HG03280 (cell line): ENCODE measurements at regions not wholly inside any gene's neighbourhood (a gene's known extent, or its start where the extent isn't known, plus 50 kb on each side); places are given as distances from the start of the nearest gene placed in this dataset.
"Not testable (repeated sequence)": the region's sequence is repeated elsewhere in the genome, so short reads cannot be mapped to it uniquely, and the experiment has no call there.

Experiments used
- ATAC-seq: cut with Tn5 transposase; IDR thresholded peaks from one replicate; pipeline ENCODE4 v1.9.1; 2021; ENCODE audit warnings: mild to moderate bottlenecking, moderate library complexity; ENCODE audit not compliant: unreplicated experiment

DNA sequence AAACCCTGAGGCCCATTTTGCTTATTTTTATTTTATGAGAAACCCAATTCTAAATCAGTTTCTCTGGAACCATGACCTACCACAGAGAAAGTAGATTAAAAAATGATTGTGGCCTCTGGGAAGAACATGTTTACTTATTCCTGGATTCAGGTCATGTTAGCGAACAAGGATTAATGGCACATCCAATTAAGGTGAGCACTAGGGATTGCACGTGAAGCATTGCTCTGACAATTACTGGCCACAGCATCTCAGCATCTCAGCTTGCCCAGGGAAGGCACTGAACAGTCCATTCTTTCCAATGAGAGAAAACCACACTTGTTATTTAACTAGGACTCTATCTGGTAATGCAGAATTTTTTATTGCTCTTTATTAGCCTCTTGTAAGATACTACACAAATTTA is 119.8 kb downstream of the ZNF330 start:
- ATAC-seq: no peak

DNA sequence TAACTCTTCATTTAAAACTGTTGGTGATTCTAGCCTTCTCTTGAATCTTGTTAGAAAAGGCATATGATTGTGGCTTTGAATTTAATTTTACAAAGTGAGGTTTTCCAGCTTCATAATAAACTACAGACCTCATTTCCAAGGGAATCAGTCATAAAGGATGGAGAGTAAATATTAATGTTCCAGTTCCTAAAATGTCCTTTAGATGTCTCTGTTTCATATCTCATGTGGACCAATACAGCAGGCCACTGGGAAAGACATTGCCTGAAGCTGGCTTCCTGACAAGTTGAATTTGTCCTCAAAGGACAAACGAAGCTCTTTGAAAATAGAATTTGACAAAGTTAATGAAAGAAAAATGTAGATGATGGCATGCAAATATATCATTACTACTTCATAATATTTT is 125.4 kb downstream of the ZNF330 start:
- ATAC-seq: no peak

DNA sequence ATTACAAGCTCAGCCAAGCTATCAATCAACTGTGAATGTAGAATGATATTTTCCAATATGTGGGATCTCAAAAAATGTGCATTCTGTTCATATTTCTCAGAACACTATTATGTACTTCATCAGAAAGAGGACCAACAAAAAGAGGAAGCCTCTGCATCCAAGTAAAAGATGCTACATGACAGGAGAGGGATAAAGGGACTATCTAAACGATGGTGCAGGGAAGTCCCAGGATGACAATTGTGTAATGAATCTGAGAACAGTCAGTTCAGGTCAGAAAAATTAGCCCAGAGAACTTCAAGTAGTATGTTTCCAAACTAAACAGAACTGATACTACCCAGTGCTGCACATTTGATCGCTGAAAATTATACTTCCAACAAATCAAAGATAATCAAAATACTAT is 127.0 kb downstream of the ZNF330 start:
- no peak for ATAC-seq

DNA sequence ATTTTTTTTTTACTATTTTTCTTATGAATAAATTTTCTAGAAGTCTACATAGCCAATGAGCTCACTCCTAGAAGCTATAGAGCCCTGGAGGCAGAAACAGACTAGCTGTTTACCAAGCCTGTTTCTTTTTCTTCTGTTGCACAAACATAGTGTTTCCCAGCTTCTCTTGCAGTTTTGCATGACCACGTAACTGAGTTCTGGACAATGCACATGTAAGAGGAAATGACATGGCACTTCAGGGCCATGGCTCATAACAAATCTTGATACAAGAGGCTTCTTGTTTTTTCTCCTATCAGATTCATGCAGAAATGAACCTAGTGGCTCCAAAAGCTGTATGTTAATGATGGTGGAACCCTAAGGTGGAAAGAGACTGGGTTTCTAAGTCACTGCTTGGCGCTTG is 127.4 kb downstream of the ZNF330 start:
- ATAC-seq: peak; percentile 48

DNA sequence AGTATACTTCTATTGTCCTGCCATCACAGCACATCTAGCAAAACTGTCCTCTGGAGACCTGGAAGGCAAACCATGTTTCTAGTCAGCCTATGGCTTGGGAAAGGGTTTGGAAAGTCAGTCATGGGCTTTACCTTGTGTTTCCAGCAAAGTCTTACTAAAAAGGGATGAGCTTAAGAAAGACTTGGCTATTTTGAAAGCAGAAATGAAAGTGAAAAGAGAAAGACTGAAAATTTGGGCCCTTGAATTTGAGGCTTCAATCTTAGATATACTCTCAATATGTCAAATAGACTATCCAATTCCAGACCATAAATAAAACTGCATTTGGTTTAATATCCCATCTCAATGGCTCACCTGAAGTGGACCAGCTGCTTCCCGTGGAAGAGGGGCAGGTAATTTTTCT is 127.9 kb downstream of the ZNF330 start:
- peak; percentile 32 for ATAC-seq

DNA sequence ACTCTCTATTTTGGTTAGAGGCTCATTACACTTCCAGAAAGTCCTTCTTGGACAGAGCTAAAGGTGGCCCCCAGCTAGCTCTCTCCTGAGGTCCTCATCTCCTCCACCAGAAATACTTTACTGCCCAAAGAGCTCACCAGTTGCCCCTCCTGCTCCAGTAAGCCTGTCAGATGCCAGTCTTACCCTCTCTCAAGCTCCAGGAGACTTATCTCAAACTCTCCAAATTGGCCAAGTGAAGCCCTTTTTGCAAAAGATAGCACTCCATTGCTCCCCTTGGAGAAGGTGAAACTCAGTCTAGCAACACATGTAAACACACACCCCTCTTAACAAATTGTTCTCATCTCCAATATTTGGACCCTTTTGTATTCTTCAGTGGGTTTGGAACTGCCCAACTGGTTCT is 128.5 kb downstream of the ZNF330 start:
- ATAC-seq: no peak

DNA sequence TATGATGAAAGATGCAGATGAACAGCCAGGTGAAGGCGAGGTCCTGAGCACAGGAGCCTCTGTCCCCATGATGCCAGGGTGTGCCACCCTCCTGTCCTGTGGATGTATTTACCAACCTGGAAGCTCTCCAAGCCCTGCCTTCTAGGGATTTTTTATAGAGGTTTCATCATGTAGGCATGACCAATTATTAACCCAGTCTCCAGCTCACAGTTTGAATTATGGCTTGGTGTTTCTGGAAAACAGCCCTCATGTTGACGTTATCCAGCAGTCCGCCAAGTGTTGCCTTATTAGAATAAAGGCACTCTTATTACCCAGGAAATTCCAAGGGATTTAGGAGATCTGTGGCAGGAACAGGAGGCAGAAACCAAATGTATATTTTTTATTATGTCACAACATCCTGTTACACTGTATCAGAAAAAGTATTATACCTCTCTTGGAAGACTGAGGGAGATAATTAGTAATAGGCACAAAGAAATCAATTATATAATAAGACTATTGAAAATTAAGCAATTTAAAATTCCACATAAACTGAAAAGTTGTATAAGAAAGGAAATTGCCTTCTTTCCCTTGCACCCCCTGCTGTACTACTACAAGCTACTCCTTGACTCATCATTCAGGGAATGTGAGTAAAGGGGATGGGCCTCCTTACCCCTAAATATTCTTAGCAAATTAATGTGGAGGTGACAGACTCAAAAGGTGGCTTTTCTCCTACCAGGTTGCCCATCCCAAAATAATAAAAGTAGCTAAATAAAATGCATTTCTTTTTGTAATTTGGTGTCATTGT is 129.6 kb downstream of the ZNF330 start:
- no peak for ATAC-seq

DNA sequence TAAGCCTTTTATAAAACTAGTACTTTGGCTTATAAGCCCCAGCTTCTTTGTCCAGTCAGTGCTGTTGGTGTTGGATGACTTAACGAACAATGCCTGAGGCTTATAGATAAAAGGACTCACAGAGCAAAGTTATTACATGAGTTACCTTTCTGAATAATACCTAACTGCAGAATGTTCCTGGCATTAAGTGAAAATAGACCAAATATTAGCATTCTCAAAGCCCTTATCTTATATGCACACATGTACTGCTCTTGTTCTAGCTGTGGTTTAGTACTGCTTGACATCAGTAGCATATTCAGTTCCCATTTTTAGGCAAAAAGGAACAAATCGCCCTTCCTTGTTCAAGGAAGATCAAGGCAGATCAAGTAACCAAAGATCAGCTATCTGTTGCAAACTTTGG is 131.6 kb downstream of the ZNF330 start:
- ATAC-seq: no peak

DNA sequence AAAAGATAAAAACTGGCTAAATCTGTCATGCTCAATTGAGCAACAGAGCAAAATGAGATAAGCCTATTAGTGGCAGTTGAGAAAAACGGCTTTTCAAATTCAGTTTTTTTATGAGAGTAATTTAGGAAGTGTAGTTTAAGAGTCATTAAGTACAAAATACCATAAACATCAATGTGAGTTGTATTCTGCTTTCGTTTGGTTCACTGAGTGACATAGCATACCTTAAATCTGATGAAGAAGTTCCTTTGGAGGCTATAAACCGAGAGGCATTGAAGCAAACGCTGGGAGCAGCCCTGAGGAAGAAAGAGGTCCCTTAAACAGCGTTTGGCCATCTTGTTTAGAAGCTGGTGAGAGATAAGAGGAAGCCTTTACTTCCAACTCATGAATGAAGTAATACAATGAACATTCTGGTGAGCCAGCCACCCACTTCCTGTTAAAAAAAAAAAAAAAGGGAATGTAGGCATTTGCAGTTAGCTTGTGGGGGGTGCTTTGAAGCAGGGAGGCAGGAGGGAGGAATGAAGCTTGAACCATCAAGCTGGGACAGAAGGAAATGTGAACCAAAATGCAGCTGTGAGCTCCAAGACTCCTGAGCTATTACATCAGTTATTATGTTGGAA is 132.3 kb downstream of the ZNF330 start:
- no peak for ATAC-seq

DNA sequence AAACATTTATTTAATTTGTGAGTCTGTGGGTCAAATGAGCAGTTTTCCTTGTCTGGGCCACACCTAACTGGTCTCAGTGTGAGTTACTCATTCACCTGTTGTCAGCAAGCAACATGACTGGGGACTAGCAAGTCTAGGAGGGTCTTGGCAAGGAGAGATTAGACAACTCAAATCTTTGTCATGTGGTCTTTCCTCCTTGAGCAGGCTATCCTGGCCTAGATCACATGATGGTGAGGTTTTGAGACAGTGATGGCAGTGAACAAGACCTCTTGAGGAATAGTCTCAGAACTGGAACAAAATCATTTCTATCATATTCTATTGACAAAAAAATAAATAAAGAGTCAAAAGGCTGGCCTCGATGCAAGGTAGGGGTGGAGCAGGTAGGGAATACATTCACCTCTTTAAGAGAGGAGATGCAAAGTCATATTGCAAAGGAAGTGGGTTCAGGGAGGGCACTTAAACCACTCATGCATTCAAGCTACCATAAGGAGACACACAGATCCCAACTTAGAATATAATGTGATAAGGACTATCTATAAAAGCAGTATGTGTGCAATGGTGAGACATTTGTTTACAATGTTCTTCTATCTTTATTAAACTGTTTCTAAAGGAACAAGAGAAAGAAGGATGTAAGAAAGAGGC is 135.7 kb downstream of the ZNF330 start:
- no peak for ATAC-seq

DNA sequence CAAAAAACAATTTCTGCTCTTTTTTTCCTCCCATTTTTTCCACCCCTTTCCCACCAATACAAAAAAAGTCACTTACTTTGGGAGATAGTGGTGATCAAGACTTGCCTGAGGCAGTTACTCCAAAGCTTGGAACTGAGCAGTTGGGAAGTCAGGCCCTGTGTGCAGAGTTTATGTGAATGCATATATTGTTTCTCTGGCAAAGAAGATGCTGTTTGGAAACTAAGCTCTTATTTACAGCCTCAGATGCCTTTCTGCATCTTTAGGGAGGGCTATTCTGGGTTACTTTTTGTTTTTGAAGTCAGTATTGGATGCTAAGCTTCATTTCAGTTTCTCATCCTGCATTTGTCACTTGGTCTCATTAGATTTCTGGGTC is 136.3 kb downstream of the ZNF330 start:
- ATAC-seq: no peak

DNA sequence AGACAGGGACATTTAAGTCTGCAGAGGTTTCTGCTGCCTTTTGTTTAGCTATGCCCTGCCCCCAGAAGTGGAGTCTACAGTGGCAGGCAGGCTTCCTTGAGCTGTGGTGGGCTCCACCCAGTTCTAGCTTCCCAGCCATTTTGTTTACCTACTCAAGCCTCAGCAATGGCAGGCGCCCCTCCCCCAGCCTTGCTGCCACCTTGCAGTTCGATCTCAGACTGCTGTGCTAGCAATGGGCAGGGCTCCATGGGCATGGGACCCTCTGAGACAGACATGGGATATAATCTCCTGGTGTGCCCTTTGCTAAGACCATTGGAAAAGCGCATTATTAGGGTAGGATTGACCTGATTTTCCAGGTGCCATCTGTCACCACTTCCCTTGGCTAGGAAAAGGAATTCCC is 147.5 kb downstream of the ZNF330 start:
- ATAC-seq: not testable (repeated sequence)

DNA sequence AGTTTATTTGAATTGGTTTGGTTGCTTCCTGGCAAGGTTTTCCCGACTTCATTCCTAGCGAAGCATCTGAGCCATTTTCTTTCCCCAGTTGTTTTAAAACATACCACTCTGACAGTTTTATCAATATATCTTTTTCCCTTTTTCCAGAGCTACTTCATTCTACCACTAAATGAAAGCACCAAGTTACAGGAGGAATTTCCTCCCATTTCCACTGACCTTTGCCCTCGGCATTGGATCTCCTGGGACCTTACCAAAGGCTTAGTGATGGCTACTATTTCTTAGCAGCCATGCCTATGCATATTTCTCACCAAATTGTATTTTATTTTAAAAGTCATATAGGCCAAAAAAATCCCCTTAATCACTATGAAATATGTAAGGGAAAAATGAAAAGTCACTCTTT is 150.5 kb downstream of the ZNF330 start:
- ATAC-seq: no peak

DNA sequence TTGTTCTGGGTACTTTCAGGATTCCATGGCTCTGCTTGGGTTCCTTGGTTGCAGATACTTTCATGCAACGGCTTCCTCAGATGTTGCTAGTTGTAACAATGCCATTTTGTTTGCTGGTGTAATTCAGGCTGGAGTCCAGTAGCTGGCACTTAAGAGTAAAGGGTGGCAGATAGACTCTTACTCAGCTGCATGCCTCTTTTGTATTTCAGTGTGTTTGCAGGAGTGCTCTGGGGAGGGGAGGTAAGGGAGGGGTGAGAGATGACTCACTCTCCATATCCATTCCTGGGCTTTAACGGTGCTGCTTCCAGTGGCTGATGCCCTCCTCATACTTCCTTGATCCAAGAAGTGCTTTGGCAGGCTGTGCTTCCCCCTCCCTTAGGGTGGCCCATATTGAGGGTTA is 155.2 kb downstream of the ZNF330 start:
- ATAC-seq: no peak

DNA sequence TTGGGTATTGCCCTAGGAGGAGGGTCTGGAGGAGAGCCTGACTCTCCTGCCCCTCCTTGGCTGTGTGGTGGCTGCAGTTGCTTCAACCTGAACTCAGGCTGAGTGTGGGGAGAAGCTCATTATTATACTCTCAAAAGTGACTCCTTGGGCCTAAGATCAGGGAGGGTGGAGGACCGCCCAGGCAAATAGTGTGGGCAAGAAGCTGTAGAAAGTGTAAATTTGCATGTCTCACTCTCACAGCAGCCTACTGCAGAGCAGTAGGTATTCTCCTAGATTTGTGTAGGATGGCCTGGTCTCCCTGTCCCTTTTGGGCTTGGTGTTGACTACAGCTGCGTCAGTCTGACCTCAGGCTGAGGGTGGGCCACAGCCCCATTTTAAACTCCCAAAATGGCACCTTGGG is 156.1 kb downstream of the ZNF330 start:
- peak; percentile 85 for ATAC-seq

DNA sequence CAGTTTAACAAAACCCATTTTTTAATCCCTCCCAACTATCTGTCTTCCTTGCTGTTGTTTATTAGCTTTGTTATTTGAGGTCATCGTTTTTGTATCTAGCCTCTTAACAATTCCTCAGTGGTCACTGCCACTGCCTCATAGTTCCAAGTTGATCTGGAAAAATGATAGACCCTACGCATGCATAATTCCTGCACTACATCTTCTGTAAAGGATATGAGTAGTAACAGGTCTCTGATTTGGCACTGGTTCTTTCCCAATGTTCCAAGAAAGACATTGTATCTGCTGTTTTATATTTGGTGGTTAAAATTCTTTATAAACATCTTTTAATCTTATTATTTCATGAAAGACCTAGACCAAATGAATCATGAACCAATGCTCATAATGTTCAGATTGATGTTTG is 166.6 kb downstream of the ZNF330 start:
- ATAC-seq: no peak

DNA sequence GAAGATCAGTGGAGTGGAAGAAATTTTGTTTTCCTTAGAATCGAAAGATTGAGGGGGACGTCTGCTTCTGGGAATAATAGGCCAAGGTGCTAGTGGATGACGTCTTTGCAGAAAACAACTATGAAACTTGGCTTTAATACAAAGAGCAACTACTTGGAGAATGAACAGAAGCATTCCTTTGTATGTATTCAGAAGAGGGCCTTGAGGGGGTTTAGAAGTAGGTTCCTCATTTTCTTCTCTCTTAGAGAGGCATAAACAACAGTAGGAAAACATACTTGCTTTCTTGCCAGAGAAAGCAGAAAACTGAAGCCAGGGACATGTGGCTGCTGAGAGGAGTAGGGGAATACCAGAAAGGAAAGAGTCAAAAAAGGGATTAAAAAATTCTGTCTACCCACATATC is 167.8 kb downstream of the ZNF330 start:
- no peak for ATAC-seq

DNA sequence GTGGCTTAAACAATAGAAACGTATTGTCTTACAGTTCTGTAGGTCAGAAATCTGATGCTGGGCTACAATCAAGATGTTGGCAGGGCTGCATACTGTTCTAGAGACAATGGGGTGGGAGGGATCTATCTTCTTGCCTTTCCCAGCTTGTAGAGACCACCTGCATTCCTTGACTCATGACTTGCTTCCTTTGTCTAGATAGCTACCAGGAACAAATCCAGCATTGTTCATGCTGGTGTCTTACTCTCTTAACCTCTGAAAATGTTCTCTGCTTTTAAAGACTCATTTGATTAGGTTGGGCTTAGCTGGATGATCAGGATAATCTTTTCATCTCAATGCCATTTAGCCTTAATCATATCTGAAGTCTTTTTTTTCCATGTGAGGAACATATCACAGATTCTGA is 169.0 kb downstream of the ZNF330 start:
- ATAC-seq: no peak

DNA sequence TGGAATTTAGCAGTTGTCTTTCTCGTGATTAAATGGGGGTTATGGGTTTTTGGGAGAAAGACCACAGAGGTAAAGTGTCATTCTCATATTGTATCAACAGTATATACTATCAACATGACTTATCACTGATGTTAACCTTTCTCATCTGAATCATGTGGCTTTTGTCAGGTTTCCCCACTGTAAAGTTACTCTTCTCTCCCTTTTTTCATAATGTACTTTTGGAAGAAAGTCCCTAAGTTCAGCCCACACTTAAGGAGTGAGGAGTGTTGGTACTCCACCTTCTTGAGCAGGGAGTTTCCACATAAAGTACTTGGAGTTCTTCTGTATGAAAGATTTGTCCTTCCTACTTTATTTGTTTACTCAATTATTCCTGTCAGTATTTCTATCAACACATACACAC is 169.9 kb downstream of the ZNF330 start:
- no peak for ATAC-seq

DNA sequence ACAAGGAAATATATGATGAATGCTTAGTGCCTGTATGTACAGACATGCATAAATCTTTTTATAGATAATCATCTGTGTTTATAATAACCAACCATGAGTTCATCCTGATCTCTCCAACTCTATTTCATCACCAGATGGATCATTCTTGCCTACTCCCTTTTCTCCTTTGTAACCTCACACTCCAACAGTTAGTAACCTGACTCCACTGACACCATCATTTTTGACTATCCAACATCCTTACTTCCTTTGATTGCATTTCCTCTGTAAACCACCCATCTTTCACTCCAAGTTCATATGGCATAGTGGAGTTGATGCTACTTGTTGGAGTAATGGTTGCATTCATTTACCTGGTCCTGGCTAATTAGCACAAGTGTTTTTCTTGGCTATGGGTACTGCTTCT is 170.6 kb downstream of the ZNF330 start:
- ATAC-seq: no peak

DNA sequence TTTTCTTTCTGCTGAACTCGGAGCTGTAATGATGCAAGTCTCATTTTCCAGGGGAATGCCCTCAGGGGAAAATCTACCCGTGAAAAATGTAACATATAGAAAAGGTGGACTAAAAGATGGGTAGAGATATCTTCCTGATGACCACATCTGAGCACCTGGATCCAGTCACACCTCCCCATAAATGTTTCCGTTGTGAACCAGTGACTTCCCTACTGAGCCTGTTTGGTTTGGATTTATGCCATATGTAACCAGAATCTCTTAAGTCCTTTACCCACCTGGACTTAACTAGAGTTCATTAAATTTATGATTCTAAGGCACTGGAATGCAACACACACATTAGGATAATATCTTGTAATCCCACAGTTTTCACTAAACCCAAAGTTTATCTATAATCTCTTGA is 171.1 kb downstream of the ZNF330 start:
- no peak for ATAC-seq

DNA sequence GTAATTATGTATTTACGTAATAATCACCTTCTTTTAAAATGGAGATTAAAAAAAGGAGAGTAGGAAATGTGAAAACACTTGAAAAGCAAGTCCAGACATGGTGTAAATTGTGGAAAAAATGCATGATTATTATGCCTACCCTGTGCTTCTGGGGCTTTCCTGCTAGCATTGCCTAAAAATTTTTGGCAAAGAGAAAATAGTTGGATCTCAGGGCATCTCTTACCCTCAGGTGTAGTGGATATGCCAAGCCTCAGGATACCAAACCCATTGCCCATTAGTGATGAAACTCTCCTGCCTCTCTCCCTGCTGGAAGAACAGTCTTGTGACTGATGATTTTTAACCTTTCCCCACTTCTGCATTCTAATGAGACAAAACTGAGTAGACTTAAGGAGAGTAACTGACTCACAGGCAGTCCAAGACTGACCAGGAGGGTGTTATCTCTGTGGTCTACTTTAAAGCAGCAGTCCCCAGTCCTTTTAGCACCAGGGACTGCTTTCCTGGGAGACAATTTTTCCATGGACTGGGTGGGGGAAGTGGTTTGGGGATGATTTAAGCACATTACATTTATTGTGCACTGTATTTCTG is 174.6 kb downstream of the ZNF330 start:
- ATAC-seq: no peak
